GM10248 (cell line): ENCODE measurements at regions not wholly inside any gene's neighbourhood (a gene's known extent, or its start where the extent isn't known, plus 50 kb on each side); places are given as distances from the start of the nearest gene placed in this dataset.

Experiments used
- CTCF ChIA-PET: fragments of 300-600 bp; sonication (Branson Sonifier 250); formaldehyde crosslinking; extraction: SDS; loops from one replicate; lab custom pipeline; 2021; ENCODE audit warnings: antibody characterized with exemption; lab: Yijun Ruan, JAX
- POLR2A ChIA-PET: fragments of 350-650 bp; sonication (Branson Sonifier 250); formaldehyde crosslinking; extraction: SDS; loops from one replicate; lab custom pipeline; 2020; ENCODE audit warnings: antibody characterized with exemption; lab: Yijun Ruan, JAX
- DNase-seq: peaks from one replicate; pipeline ENCODE4 v3.0.0; 2012; ENCODE audit errors: extremely low spot score
- TF ChIP-seq, protein P1 (sequence below): IDR thresholded peaks from 2 replicates; pipeline ENCODE4 v1.5.1; 2012; ENCODE audit warnings: mild to moderate bottlenecking, low read depth; ENCODE audit errors: extremely low read depth, missing control alignments, control extremely low read depth

DNA sequence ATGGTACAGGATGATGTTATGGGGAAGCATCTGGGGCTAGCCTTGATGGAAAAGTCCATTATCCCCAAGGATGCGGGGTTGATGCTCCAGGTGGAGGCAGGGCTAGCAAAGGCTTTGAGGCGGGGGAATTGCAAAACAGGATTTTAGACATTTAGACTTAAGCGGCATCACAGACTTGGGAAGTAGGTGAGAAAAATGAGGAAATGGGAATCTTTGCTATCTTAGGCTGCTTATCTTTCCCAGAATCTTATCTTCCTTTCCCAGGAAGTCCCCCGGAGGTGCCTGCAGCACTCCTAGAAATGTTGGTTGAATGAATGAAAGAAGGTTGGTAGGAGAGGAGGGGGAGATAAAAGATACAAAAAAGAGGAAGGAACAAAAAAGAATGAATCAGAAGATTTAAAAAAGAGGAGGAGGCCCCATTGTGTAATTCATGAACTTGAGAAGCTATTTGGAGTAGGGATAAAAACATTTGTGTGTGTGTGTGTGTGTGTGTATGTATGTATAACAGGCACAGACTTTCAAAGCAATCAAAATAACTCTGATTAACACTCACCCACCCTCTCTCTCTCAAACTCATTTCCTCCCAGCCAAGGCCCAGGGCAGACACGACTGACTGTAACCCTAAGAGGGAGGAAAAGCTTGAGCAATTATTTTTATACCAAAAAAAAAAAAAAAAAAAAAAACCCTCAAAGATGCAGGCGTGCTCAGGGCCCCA, 62.5 kb upstream of the TBX3 start:
- POLR2A ChIA-PET: no interaction called here
- CTCF ChIA-PET: no interaction called here
- TF ChIP-seq, protein P1, sequence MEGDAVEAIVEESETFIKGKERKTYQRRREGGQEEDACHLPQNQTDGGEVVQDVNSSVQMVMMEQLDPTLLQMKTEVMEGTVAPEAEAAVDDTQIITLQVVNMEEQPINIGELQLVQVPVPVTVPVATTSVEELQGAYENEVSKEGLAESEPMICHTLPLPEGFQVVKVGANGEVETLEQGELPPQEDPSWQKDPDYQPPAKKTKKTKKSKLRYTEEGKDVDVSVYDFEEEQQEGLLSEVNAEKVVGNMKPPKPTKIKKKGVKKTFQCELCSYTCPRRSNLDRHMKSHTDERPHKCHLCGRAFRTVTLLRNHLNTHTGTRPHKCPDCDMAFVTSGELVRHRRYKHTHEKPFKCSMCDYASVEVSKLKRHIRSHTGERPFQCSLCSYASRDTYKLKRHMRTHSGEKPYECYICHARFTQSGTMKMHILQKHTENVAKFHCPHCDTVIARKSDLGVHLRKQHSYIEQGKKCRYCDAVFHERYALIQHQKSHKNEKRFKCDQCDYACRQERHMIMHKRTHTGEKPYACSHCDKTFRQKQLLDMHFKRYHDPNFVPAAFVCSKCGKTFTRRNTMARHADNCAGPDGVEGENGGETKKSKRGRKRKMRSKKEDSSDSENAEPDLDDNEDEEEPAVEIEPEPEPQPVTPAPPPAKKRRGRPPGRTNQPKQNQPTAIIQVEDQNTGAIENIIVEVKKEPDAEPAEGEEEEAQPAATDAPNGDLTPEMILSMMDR: no peak
- no peak for DNase-seq

GRCh38 chr12:114744691-114745090, 60.7 kb upstream of the TBX3 start:
- ChIA-PET POLR2A (no interaction called here), CTCF (interaction anchor here (1.4 kb wide), 1 partner anchor 12 kb away, joined by 3 read pairs; no protein-coding TSS in a partner anchor)
- TF ChIP-seq, protein P1: no peak
- DNase-seq: no peak

- POLR2A ChIA-PET: no interaction called here
Measured at GRCh38 chr12:114744285-114744684, 60.3 kb upstream of the TBX3 start.

GRCh38 chr12:114743799-114744198, 59.8 kb upstream of the TBX3 start:
- TF ChIP-seq, protein P1: no peak
- ChIA-PET CTCF (no interaction called here), POLR2A (no interaction called here)
- DNase-seq: no peak

More at GRCh38 chr12:114744285-114744684, 60.3 kb upstream of the TBX3 start:
- CTCF ChIA-PET: no interaction called here
- DNase-seq: no peak
- TF ChIP-seq, protein P1: no peak

GRCh38 chr12:114743289-114743688, 59.3 kb upstream of the TBX3 start:
- TF ChIP-seq, protein P1: no peak
- DNase-seq: no peak
- POLR2A ChIA-PET: no interaction called here
- CTCF ChIA-PET: no interaction called here

DNA sequence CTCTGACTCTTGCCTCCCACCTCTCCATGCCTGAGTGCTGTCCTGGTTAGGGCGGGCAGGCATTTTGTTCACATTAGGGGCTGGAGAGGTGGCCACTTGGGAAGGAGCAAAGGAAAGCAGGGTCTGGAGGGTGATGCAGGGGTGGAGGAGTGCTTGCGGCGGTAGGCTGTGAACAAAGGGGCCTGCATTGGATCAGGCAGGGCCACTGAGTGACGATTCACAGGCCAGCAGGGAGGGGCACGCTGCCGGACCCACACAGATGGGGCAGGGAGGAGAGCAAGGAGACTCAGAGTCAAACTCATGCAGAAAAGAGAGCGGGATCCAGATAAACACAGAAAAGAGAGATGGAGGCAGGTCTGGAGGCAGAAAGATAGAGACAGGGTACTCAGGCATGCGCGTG, 58.4 kb upstream of the TBX3 start:
- ChIA-PET POLR2A (no interaction called here), CTCF (no interaction called here)
- TF ChIP-seq, protein P1: no peak
- no peak for DNase-seq
